DOHH2 (cell line): ENCODE measurements at regions not wholly inside any gene's neighbourhood (a gene's known extent, or its start where the extent isn't known, plus 50 kb on each side); places are given as distances from the start of the nearest gene placed in this dataset.

Experiments used
- H3F3A ChIP-seq: fragments of 200-600 bp; sonication (generic), shearing (Covaris generic); 2 replicates; pipeline ENCODE4 v1.6.0; 2016; ENCODE audit warnings: antibody characterized with exemption, mild to moderate bottlenecking; ENCODE audit not compliant: control insufficient read depth, insufficient read depth
- H3K27ac ChIP-seq: fragments of 200-600 bp; sonication (generic); 2 replicates; pipeline ENCODE4 v1.5.1; 2014; ENCODE audit warnings: low read depth, mild to moderate bottlenecking, low read length, moderate library complexity
- H3K27me3 ChIP-seq: fragments of 200-600 bp; sonication (generic); 2 replicates; pipeline ENCODE4 v1.6.1; 2014; ENCODE audit warnings: mild to moderate bottlenecking, low read length, mixed read lengths; ENCODE audit not compliant: control insufficient read depth
- H3K36me3 ChIP-seq: fragments of 200-600 bp; sonication (generic); 2 replicates; pipeline ENCODE4 v1.6.1; 2014; ENCODE audit warnings: mild to moderate bottlenecking, low read length, moderate library complexity, mixed read lengths; ENCODE audit not compliant: control insufficient read depth
- H3K4me1 ChIP-seq: fragments of 200-600 bp; sonication (generic); 2 replicates; pipeline ENCODE4 v1.6.1; 2014; ENCODE audit warnings: mild to moderate bottlenecking, low read length, mixed read lengths; ENCODE audit not compliant: control insufficient read depth
- H3K4me2 ChIP-seq: fragments of 200-600 bp; sonication (generic); 2 replicates; pipeline ENCODE4 v1.6.0; 2014; ENCODE audit warnings: mild to moderate bottlenecking, low read length, moderate library complexity
- H3K4me3 ChIP-seq: fragments of 200-600 bp; sonication (generic); 2 replicates; pipeline ENCODE4 v1.5.1; 2014; ENCODE audit warnings: mild to moderate bottlenecking, low read length, mixed read lengths
- H3K79me2 ChIP-seq: fragments of 200-600 bp; sonication (generic); 2 replicates; pipeline ENCODE4 v1.6.1; 2014; ENCODE audit warnings: mild to moderate bottlenecking, low read length, mixed read lengths; ENCODE audit not compliant: control insufficient read depth
- H3K9me2 ChIP-seq: fragments of 200-600 bp; sonication (generic); replicated peaks from 2 replicates; pipeline ENCODE4 v1.6.1; 2014; ENCODE audit warnings: mild to moderate bottlenecking, low read length, mixed read lengths; ENCODE audit not compliant: control insufficient read depth
- H3K9me3 ChIP-seq: fragments of 200-600 bp; sonication (generic); 2 replicates; pipeline ENCODE4 v1.6.1; 2014; ENCODE audit warnings: antibody characterized with exemption, low read length, mixed read lengths; ENCODE audit not compliant: control insufficient read depth, insufficient read depth
- H4K20me1 ChIP-seq: fragments of 200-600 bp; sonication (generic); 2 replicates; pipeline ENCODE4 v1.6.0; 2014; ENCODE audit warnings: low read depth, mild to moderate bottlenecking, antibody characterized with exemption, low read length, moderate library complexity; ENCODE audit not compliant: control insufficient read depth, insufficient read depth
- CTCF ChIP-seq: fragments of 200-600 bp; sonication (generic); IDR thresholded peaks from one replicate; pipeline ENCODE4 v1.5.1; 2014; ENCODE audit warnings: antibody characterized with exemption, mild to moderate bottlenecking, low read depth, low read length; ENCODE audit not compliant: poor library complexity, severe bottlenecking
- EZH2phosphoT487 ChIP-seq: fragments of 200-600 bp; sonication (generic); IDR thresholded peaks from 2 replicates; pipeline ENCODE4 v1.6.1; 2017; ENCODE audit warnings: borderline replicate concordance, mild to moderate bottlenecking, antibody characterized with exemption, low read length, moderate library complexity, mixed read lengths

DNA sequence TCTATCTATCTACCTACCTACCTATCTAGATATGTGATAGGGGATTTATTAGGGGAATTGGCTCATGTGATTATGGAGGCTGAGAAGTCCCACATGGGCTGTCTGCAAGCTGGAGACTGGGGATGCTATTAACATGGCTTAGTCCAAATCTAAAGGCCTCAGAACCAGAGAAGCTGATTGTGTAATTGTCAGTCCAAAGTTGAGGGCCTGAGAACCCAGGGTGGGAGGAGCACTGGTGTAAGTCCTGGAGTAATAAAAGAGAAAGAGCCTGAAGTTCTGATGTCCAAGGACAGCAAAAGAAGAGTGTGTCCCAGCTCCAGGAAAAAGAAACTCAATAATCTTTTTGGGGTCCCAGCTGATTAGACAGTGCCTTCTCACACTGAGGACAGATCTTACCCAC, 98.5 kb upstream of the SEL1L start:
- Histone ChIP-seq H3K27me3 (no peaks in the 10 kb centered on the region), H3K4me3 (no peak overlapping the region), H3K4me1 (no peaks in the 10 kb centered on the region), H3K4me2 (no peak overlapping the region), H3K79me2 (no peaks in the 10 kb centered on the region), H3F3A (no peaks in the 10 kb centered on the region), H4K20me1 (no peaks in the 10 kb centered on the region), H3K9me3 (no peaks in the 10 kb centered on the region), H3K9me2 (no peaks in the 10 kb centered on the region; the same call in 1 of the 2 replicates), H3K27ac (no peak overlapping the region), H3K36me3 (no peaks in the 10 kb centered on the region)
- TF ChIP-seq EZH2phosphoT487 (no peak), CTCF (no peak)

DNA sequence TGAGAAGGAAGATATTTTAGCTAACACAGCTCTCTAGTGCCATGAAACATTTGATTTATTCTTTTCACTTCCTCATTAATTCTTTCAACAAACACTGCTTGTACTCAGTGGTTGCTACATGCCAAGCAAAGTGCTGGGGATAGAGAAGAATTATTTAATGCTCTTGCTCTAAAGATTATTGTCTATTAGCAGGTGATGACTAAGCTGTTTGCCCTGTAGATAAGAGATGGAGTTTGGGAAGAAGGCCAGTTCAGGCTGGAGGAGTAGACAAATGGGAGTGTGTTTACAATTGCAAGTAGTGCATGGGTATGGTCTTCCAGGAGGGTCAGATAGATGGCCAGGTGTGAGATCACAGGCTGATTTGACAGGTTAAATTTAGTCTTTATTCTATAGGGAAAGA, 99.8 kb upstream of the SEL1L start:
- Histone ChIP-seq H3K4me1 (no peaks in the 10 kb centered on the region), H3K36me3 (no peaks in the 10 kb centered on the region), H3K79me2 (no peaks in the 10 kb centered on the region), H3K27ac (no peak overlapping the region), H3K27me3 (no peaks in the 10 kb centered on the region), H3K4me2 (no peak overlapping the region), H3F3A (no peaks in the 10 kb centered on the region), H3K4me3 (no peak overlapping the region), H3K9me3 (no peaks in the 10 kb centered on the region), H4K20me1 (no peaks in the 10 kb centered on the region), H3K9me2 (no peaks in the 10 kb centered on the region; the same call in 1 of the 2 replicates)
- TF ChIP-seq EZH2phosphoT487 (no peak), CTCF (no peak)

DNA sequence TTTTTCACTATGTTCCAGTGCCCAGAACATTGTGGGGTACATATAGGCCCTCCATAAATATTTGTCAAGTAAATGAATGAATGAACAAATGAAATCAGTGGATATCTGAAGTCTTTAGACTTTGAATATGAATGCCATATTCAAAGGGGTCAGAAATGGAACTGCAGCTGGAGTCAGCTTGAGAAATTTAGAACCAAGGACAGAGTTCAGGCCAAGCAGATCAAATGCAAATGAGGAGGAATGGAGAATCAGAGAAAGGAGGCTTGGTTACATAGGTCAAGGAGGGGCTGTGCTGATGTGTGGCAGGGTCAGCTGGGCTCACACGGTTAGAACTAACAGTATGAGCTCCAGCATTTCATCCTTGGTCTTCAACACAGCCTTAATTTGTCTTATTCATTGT, 104.0 kb upstream of the SEL1L start:
- Histone ChIP-seq H4K20me1 (no peaks in the 10 kb centered on the region), H3K4me1 (no peaks in the 10 kb centered on the region), H3K27ac (no peak overlapping the region), H3K27me3 (no peaks in the 10 kb centered on the region), H3K4me2 (no peak overlapping the region), H3K36me3 (no peaks in the 10 kb centered on the region), H3K79me2 (no peaks in the 10 kb centered on the region), H3K9me2 (no peaks in the 10 kb centered on the region; the same call in 1 of the 2 replicates), H3F3A (no peaks in the 10 kb centered on the region), H3K4me3 (no peak overlapping the region), H3K9me3 (no peaks in the 10 kb centered on the region)
- no peak for TF ChIP-seq CTCF
- TF ChIP-seq EZH2phosphoT487: no peak
